Hepatocyte (in vitro differentiated cells): ENCODE measurements at regions not wholly inside any gene's neighbourhood (a gene's known extent, or its start where the extent isn't known, plus 50 kb on each side); places are given as distances from the start of the nearest gene placed in this dataset.

ENCODE experiments used
- DNase-seq: peaks from one replicate; pipeline ENCODE4 v3.0.0-alpha.2; 2016; ENCODE audit warnings: low spot score
- H2AFZ ChIP-seq: fragments of 200-600 bp; sonication (generic); 2 replicates; pipeline ENCODE4 v1.6.0; 2016; ENCODE audit warnings: antibody characterized with exemption, mild to moderate bottlenecking
- H3K27ac ChIP-seq: fragments of 200-600 bp; sonication (generic); 2 replicates; pipeline ENCODE4 v1.5.1; 2016; ENCODE audit warnings: mild to moderate bottlenecking
- H3K27me3 ChIP-seq: fragments of 200-600 bp; sonication (generic); 2 replicates; pipeline ENCODE4 v1.6.1; 2016
- H3K36me3 ChIP-seq: fragments of 200-600 bp; sonication (generic); replicated peaks from 2 replicates; pipeline ENCODE4 v1.5.1; 2016; ENCODE audit warnings: low read depth; ENCODE audit not compliant: insufficient read depth
- H3K4me1 ChIP-seq: fragments of 200-600 bp; sonication (generic); 2 replicates; pipeline ENCODE4 v1.5.1; 2016; ENCODE audit warnings: mild to moderate bottlenecking, moderate library complexity; ENCODE audit not compliant: insufficient read depth
- H3K4me2 ChIP-seq: fragments of 200-600 bp; sonication (generic); 2 replicates; pipeline ENCODE4 v1.6.0; 2016
- H3K4me3 ChIP-seq: fragments of 200-600 bp; sonication (generic); 2 replicates; pipeline ENCODE4 v1.5.1; 2016; ENCODE audit warnings: mild to moderate bottlenecking
- H3K79me2 ChIP-seq: fragments of 200-600 bp; sonication (generic); 2 replicates; pipeline ENCODE4 v1.6.0; 2017; ENCODE audit warnings: mild to moderate bottlenecking
- H3K9me2 ChIP-seq: fragments of 200-600 bp; sonication (generic); replicated peaks from 2 replicates; pipeline ENCODE4 v1.6.0; 2017; ENCODE audit warnings: mild to moderate bottlenecking; ENCODE audit not compliant: insufficient read depth
- H3K9me3 ChIP-seq: fragments of 200-600 bp; sonication (generic); 2 replicates; pipeline ENCODE4 v1.5.1; 2016; ENCODE audit warnings: low read depth, mild to moderate bottlenecking
- H4K20me1 ChIP-seq: fragments of 200-600 bp; sonication (generic); 2 replicates; pipeline ENCODE4 v1.6.0; 2016; ENCODE audit warnings: mild to moderate bottlenecking; ENCODE audit not compliant: insufficient read depth, poor library complexity, severe bottlenecking
- EZH2 ChIP-seq: fragments of 200-600 bp; sonication (generic); IDR thresholded peaks from 2 replicates; pipeline ENCODE4 v1.6.1; 2016; ENCODE audit warnings: antibody characterized with exemption, mild to moderate bottlenecking, borderline replicate concordance
- EZH2phosphoT487 ChIP-seq: fragments of 200-600 bp; sonication (generic); IDR thresholded peaks from one replicate; pipeline ENCODE4 v1.6.1; 2018; ENCODE audit warnings: antibody characterized with exemption, mild to moderate bottlenecking, low read depth, moderate library complexity; ENCODE audit not compliant: unreplicated experiment, severe bottlenecking
- WGBS: methylation state at CpG from one replicate; pipeline ENCODE4 v1.1.6; 2016; ENCODE audit warnings: low lambda C conversion rate; ENCODE audit errors: missing lambda C conversion rate; 5-methylcytosine and 5-hydroxymethylcytosine counted together
- TF ChIP-seq, protein P1 (sequence below): fragments of 200-600 bp; sonication (generic); IDR thresholded peaks from 2 replicates; pipeline ENCODE4 v1.5.1; 2016; ENCODE audit warnings: antibody characterized with exemption, mild to moderate bottlenecking; ENCODE audit not compliant: poor library complexity

GRCh38 chr18:53883771-53884170 lies 340.7 kb downstream of the MBD2 start:
- H2AFZ ChIP-seq, result no peak overlapping the region
- TF ChIP-seq EZH2, result no peak
- TF ChIP-seq EZH2phosphoT487, result no peak
- TF ChIP-seq, protein P1, sequence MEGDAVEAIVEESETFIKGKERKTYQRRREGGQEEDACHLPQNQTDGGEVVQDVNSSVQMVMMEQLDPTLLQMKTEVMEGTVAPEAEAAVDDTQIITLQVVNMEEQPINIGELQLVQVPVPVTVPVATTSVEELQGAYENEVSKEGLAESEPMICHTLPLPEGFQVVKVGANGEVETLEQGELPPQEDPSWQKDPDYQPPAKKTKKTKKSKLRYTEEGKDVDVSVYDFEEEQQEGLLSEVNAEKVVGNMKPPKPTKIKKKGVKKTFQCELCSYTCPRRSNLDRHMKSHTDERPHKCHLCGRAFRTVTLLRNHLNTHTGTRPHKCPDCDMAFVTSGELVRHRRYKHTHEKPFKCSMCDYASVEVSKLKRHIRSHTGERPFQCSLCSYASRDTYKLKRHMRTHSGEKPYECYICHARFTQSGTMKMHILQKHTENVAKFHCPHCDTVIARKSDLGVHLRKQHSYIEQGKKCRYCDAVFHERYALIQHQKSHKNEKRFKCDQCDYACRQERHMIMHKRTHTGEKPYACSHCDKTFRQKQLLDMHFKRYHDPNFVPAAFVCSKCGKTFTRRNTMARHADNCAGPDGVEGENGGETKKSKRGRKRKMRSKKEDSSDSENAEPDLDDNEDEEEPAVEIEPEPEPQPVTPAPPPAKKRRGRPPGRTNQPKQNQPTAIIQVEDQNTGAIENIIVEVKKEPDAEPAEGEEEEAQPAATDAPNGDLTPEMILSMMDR, result no peak
- H3K36me3 ChIP-seq, result no peaks in the 10 kb centered on the region
- H3K4me1 ChIP-seq, result no peaks in the 10 kb centered on the region
- H3K27ac ChIP-seq, result no peak overlapping the region
- no peaks in the 10 kb centered on the region for H3K9me2 ChIP-seq
- H3K79me2 ChIP-seq, result no peaks in the 10 kb centered on the region
- no peaks in the 10 kb centered on the region for H3K27me3 ChIP-seq
- WGBS, result 97% methylated on average over 2 of the region's 2 CpGs
- H4K20me1 ChIP-seq, result no peaks in the 10 kb centered on the region
- no peak overlapping the region for H3K4me3 ChIP-seq
- no peaks in the 10 kb centered on the region for H3K9me3 ChIP-seq
- no peak for DNase-seq
- H3K4me2 ChIP-seq, result no peak overlapping the region

GRCh38 chr18:53874103-53874502 lies 350.4 kb downstream of the MBD2 start:
- 90% methylated on average over 2 of the region's 2 CpGs for WGBS
- no peak for DNase-seq
- Histone ChIP-seq H3K27me3 (no peaks in the 10 kb centered on the region), H3K4me3 (no peak overlapping the region), H3K4me1 (no peaks in the 10 kb centered on the region), H3K9me2 (no peaks in the 10 kb centered on the region), H3K27ac (no peak overlapping the region), H3K36me3 (no peaks in the 10 kb centered on the region), H3K9me3 (no peaks in the 10 kb centered on the region), H4K20me1 (no peaks in the 10 kb centered on the region), H2AFZ (no peak overlapping the region), H3K4me2 (no peak overlapping the region), H3K79me2 (no peaks in the 10 kb centered on the region)
- TF ChIP-seq, protein P1, result no peak
- TF ChIP-seq EZH2phosphoT487 (no peak), EZH2 (no peak)

DNA sequence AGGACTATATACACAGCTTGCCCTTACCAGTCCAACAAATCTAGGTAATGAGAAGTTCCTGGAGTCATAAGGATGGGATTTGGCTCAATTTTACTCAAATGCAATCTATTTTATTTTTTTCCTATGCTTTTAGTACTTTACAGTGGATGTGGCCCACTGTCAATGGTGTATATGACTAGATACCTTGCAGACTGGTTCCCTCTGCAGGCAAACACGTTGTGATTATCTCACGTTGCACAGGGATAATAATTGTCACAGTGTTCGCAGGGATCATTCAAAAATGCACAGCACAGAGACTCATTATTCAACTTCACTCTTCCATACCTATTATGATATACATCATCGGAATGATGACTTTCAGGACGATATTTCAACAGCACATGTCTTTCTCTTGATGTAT lies 359.7 kb downstream of the MBD2 start:
- no peak for DNase-seq

More for the DNA sequence above, 359.7 kb downstream of the MBD2 start:
- Histone ChIP-seq H3K4me2 (no peak overlapping the region), H4K20me1 (no peaks in the 10 kb centered on the region), H3K9me3 (no peaks in the 10 kb centered on the region), H3K79me2 (no peaks in the 10 kb centered on the region), H3K36me3 (no peaks in the 10 kb centered on the region), H3K9me2 (no peaks in the 10 kb centered on the region), H3K27ac (no peak overlapping the region), H3K27me3 (no peaks in the 10 kb centered on the region), H3K4me3 (no peak overlapping the region), H2AFZ (no peak overlapping the region), H3K4me1 (no peaks in the 10 kb centered on the region)
- TF ChIP-seq, protein P1, result peak; percentile 37
- no peak for TF ChIP-seq EZH2
- WGBS, result 57% methylated on average over 5 of the region's 5 CpGs
